Kidney (tissue), 13 donors: ENCODE measurements at regions not wholly inside any gene's neighbourhood (a gene's known extent, or its start where the extent isn't known, plus 50 kb on each side); places are given as distances from the start of the nearest gene placed in this dataset.

ENCODE experiments used
- DNase-seq, 5 donors: peaks; one replicate each; pipeline ENCODE4 v3.0.0-alpha.2; 2013 to 2020
- FAIRE-seq: peaks from 2 replicates; lab custom pipeline; 2012; peaks lifted over from hg19 to GRCh38; lab: Jason Lieb, UNC
- H3K27ac ChIP-seq, 2 donors: one replicate each; pipeline ENCODE4 v1.7.0; 2013; ENCODE audit warnings: low read depth in 2 of 2, low read length in 2 of 2, inconsistent platforms in 1 of 2
- H3K27me3 ChIP-seq: one replicate; pipeline ENCODE4 v1.7.1; 2013; ENCODE audit warnings: low read length, inconsistent platforms; ENCODE audit not compliant: control insufficient read depth, insufficient read depth
- H3K36me3 ChIP-seq, 3 donors: one replicate each; pipeline versions ENCODE4 v1.7.0 to v1.7.1; 2013; ENCODE audit warnings: low read length in 3 of 3, control low read depth in 1 of 3, inconsistent platforms in 1 of 3; ENCODE audit not compliant: insufficient read depth in 3 of 3, control insufficient read depth in 2 of 3
- H3K4me1 ChIP-seq, 3 donors: one replicate each; pipeline versions ENCODE4 v1.7.0 to v1.7.1; 2013; ENCODE audit warnings: low read length in 3 of 3, inconsistent platforms in 1 of 3, low read depth in 1 of 3; ENCODE audit not compliant: control insufficient read depth in 2 of 3, insufficient read depth in 2 of 3
- H3K4me3 ChIP-seq, 3 donors: one replicate each; pipeline versions ENCODE4 v1.7.0 to v1.8.1; 2013; ENCODE audit warnings: low read length in 3 of 3, control low read depth in 1 of 3, inconsistent platforms in 1 of 3
- H3K9ac ChIP-seq, 3 donors: one replicate each; pipeline versions ENCODE4 v1.7.0 to v1.7.1; 2013; ENCODE audit warnings: low read length in 3 of 3, control low read depth in 1 of 3, inconsistent platforms in 1 of 3
- H3K9me3 ChIP-seq, 3 donors: one replicate each; pipeline versions ENCODE4 v1.7.0 to v1.7.1; 2013; ENCODE audit warnings: low read length in 3 of 3, control low read depth in 1 of 3, inconsistent platforms in 1 of 3; ENCODE audit not compliant: control insufficient read depth in 2 of 3, insufficient read depth in 1 of 3
- intact Hi-C: fragments of 100-400 bp; cut with DNase I; formaldehyde crosslinking; loops from one replicate; pipeline ENCODE4 v1.11.1; 2022
- TF ChIP-seq, protein P1 (sequence below): IDR thresholded peaks from 3 replicates; pipeline ENCODE4 v1.5.1; 2012; ENCODE audit warnings: mild to moderate bottlenecking, moderate library complexity, borderline replicate concordance; ENCODE audit not compliant: insufficient read depth; ENCODE audit errors: extremely low read depth
- donor health status: control.
- donor health status: control.
- donor health status: control.
- donor health status: control.
- donor health status: control.
- donor health status: DM: yes; HTN: yes; CAD: no.
- donor health status: Normal renal cell carcinoma (clear cell type).

DNA sequence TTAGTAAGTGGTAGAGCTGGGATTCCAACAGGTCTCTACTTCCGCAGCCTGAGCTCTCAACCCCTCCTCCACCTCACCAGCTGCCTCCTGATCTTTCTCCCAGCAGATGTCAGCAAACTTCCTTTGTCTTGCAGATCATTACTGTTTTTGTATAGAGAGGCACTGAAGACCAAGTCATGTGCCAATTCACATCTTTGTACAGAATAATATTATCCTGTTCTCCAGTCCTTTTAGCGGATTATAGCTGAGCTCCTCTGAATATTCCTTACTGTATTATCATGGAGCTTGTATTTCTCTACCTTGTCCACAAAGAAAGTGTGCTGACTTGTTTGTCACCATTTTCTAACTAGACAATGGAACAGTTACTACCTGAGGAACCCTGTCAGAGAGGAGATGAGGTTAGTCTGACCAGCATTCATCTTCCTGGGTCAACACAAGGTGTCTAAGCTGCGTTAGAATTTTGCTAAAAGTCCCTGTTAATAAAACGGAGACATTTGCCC is 142.3 kb upstream of the ARHGAP5 start:
- Histone ChIP-seq H3K27me3 (no peaks in the 10 kb centered on the region), H3K4me1 (peaks cover 0 to 16% (median 6%) of the 10 kb centered on the region in 3 donors), H3K36me3 (no peaks in the 10 kb centered on the region), H3K4me3 (no peak overlapping the region), H3K9ac (no peak overlapping the region), H3K27ac (no peak overlapping the region), H3K9me3 (no peaks in the 10 kb centered on the region)
- TF ChIP-seq, protein P1, sequence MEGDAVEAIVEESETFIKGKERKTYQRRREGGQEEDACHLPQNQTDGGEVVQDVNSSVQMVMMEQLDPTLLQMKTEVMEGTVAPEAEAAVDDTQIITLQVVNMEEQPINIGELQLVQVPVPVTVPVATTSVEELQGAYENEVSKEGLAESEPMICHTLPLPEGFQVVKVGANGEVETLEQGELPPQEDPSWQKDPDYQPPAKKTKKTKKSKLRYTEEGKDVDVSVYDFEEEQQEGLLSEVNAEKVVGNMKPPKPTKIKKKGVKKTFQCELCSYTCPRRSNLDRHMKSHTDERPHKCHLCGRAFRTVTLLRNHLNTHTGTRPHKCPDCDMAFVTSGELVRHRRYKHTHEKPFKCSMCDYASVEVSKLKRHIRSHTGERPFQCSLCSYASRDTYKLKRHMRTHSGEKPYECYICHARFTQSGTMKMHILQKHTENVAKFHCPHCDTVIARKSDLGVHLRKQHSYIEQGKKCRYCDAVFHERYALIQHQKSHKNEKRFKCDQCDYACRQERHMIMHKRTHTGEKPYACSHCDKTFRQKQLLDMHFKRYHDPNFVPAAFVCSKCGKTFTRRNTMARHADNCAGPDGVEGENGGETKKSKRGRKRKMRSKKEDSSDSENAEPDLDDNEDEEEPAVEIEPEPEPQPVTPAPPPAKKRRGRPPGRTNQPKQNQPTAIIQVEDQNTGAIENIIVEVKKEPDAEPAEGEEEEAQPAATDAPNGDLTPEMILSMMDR = peak; percentile 73
- intact Hi-C loops = loop anchor here (10.0 kb wide), 1 partner anchor 320 kb away; no protein-coding TSS in a partner anchor
- FAIRE-seq = peak; percentile 11
- DNase-seq = peak in 4 of 5 donors; percentile 45 to 84 (median 68)

DNA sequence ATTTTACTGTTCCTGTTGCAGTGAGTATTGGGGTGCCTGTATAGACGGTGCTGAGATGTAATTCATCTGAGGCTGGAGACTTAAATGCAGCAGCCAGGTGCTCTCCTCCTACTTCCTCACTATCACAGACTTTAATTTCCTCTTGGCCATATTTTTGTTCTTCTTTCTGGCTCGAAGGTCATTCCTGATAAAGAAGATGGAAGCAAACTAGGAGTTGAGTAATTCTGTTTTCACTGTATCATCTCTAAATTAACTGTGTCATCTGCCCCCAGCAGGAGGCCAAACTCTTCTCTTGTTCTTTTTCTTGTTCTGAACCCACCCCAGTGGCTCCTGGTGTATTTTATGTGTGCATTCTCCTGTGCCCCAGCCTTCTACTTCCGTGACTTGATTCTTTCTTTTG is 141.7 kb upstream of the ARHGAP5 start:
- TF ChIP-seq, protein P1 = no peak
- no peak for FAIRE-seq
- Histone ChIP-seq H3K9me3 (no peaks in the 10 kb centered on the region), H3K4me3 (no peak overlapping the region), H3K4me1 (peaks cover 0 to 11% (median 2%) of the 10 kb centered on the region in 3 donors), H3K36me3 (no peaks in the 10 kb centered on the region), H3K9ac (no peak overlapping the region), H3K27me3 (no peaks in the 10 kb centered on the region), H3K27ac (no peak overlapping the region)
- no peak for DNase-seq
- intact Hi-C loops = loop anchor here (10.0 kb wide), 1 partner anchor 319 kb away; no protein-coding TSS in a partner anchor

DNA sequence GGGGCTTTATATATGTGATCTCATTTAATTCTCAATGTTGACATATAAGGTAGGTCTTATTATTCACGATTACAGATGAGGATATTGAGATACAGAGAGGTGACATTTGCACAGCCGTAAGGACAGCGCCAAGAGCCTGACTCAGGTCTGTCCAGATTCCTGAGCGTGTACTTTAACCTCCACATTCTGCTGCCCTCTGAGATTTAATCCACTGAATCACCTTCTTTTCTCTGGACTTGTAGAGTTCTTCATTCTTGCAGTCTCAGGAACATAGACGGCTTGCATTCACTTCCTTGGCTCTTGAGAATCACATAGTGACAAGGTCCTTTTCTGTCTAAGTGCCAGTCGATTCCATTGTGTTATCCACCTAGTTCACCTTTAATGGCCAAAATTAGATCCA is 141.0 kb upstream of the ARHGAP5 start:
- no peak overlapping the region for H3K4me3 ChIP-seq
- H3K9me3 ChIP-seq = no peaks in the 10 kb centered on the region
- H3K27me3 ChIP-seq = no peaks in the 10 kb centered on the region
- no peak overlapping the region for H3K9ac ChIP-seq
- no peak for FAIRE-seq
- intact Hi-C loops = loop anchor here (10.0 kb wide), 1 partner anchor 319 kb away; no protein-coding TSS in a partner anchor
- DNase-seq = no peak
- peaks cover 0 to 7% (median 2%) of the 10 kb centered on the region in 3 donors for H3K4me1 ChIP-seq
- H3K36me3 ChIP-seq = no peaks in the 10 kb centered on the region
- no peak overlapping the region for H3K27ac ChIP-seq
- TF ChIP-seq, protein P1 = no peak
